ENCODE measurements at regions not wholly inside any gene's neighbourhood (a gene's known extent, or its start where the extent isn't known, plus 50 kb on each side); places are given as distances from the start of the nearest gene placed in this dataset.

DNA sequence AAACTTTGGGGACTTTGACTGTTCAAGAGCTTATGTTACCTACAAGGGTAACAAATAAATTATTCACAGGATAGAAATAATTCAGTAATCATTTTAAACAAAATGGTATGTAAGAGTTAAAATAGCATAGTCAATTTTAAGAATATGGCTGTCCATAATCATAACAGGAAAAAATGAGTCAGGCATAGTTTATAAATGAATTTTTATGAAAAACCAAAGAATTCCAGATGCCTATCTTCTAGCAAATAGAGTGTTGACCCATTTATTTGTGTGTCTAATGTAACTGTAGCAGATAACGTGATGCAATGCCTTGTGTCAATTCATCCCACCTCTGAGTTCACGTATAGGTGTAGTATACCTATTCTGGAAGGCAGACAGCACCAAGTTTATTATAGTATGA is 169.7 kb upstream of the CDH9 start:
- TF ChIP-seq, protein P1, sequence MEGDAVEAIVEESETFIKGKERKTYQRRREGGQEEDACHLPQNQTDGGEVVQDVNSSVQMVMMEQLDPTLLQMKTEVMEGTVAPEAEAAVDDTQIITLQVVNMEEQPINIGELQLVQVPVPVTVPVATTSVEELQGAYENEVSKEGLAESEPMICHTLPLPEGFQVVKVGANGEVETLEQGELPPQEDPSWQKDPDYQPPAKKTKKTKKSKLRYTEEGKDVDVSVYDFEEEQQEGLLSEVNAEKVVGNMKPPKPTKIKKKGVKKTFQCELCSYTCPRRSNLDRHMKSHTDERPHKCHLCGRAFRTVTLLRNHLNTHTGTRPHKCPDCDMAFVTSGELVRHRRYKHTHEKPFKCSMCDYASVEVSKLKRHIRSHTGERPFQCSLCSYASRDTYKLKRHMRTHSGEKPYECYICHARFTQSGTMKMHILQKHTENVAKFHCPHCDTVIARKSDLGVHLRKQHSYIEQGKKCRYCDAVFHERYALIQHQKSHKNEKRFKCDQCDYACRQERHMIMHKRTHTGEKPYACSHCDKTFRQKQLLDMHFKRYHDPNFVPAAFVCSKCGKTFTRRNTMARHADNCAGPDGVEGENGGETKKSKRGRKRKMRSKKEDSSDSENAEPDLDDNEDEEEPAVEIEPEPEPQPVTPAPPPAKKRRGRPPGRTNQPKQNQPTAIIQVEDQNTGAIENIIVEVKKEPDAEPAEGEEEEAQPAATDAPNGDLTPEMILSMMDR (IDR thresholded peaks at IDR 0.05), result no peak
- TF ChIP-seq POLR2A (IDR thresholded peaks at IDR 0.05), result no peak

All from Peyer's patch (tissue), 4 donors.